K562 (cell line): ENCODE measurements at regions not wholly inside any gene's neighbourhood (a gene's known extent, or its start where the extent isn't known, plus 50 kb on each side); places are given as distances from the start of the nearest gene placed in this dataset.

ENCODE experiments used
- ATAC-seq: fragments of 200-7000 bp; cut with Tn5 transposase; 3 replicates; pipeline ENCODE4 v1.9.1; 2020; ENCODE audit warnings: moderate library complexity
- BruUV-seq: library from RNA; stranded (reverse); fragments of 400-500 nt; replicated peaks from 2 replicates; lab custom pipeline; 2021; lab: Mats Ljungman, UMichigan
- CTCF ChIA-PET: fragments of 300-600 bp; formaldehyde crosslinking; extraction: SDS; loops from one replicate; lab custom pipeline; 2021; ENCODE audit warnings: low intra/inter-chr PET ratio; lab: Yijun Ruan, JAX
- POLR2A ChIA-PET: fragments of 300-600, 350-650 bp; sonication (Branson Sonifier 250); formaldehyde crosslinking; extraction: SDS; loops from one replicate; lab custom pipeline; 2021; ENCODE audit warnings: antibody characterized with exemption, inconsistent platforms; lab: Yijun Ruan, JAX
- DNase-seq, 4 experiments: peaks; one replicate each; pipeline versions ENCODE4 v3.0.0 to v3.0.0-alpha.2; 2011 to 2018; ENCODE audit warnings: low spot score in 3 of 4, mixed read lengths in 3 of 4; ENCODE audit errors: extremely low read depth in 1 of 4
- FAIRE-seq: peaks from 2 replicates; lab custom pipeline; 2011; peaks lifted over from hg19 to GRCh38; lab: Jason Lieb, UNC
- H2AFZ ChIP-seq: 2 replicates; pipeline ENCODE4 v1.6.0; 2011; ENCODE audit warnings: low read depth, low read length, control low read depth, inconsistent platforms
- H3K27ac ChIP-seq: fragments of 200-600 bp; 3 replicates; pipeline ENCODE4 v1.8.0; 2011; ENCODE audit warnings: low read depth, mild to moderate bottlenecking, control low read depth, inconsistent platforms, low read length, moderate library complexity, mixed read lengths; ENCODE audit errors: extremely low read depth
- H3K27me3 ChIP-seq, 2 experiments: fragments of 300-600 bp in 1 of 2; 2 replicates in 1 of 2; 3 replicates in 1 of 2; pipeline versions ENCODE4 v1.6.0 to v1.8.0; 2011; ENCODE audit warnings: inconsistent platforms in 2 of 2, low read length in 2 of 2, mild to moderate bottlenecking in 1 of 2, mixed read lengths in 1 of 2, moderate library complexity in 1 of 2; ENCODE audit not compliant: control insufficient read depth in 2 of 2, insufficient read depth in 2 of 2
- H3K36me3 ChIP-seq: fragments of 300-600 bp; 3 replicates; pipeline ENCODE4 v1.8.0; 2011; ENCODE audit warnings: mild to moderate bottlenecking, low read length, inconsistent platforms; ENCODE audit not compliant: control insufficient read depth, insufficient read depth
- H3K4me1 ChIP-seq, 2 experiments: fragments of 200-600 bp in 1 of 2; replicated peaks in 1 of 2; 2 replicates in 1 of 2; 3 replicates in 1 of 2; pipeline versions ENCODE4 v1.5.1 to v1.8.0; 2011; ENCODE audit warnings: inconsistent platforms in 2 of 2, low read length in 2 of 2, mild to moderate bottlenecking in 1 of 2, mixed read lengths in 1 of 2, moderate library complexity in 1 of 2; ENCODE audit not compliant: control insufficient read depth in 2 of 2, insufficient read depth in 2 of 2
- H3K4me2 ChIP-seq: 2 replicates; pipeline ENCODE4 v1.6.1; 2011; ENCODE audit warnings: low read length, control low read depth, inconsistent platforms, mixed read lengths; ENCODE audit not compliant: insufficient read depth
- H3K4me3 ChIP-seq: fragments of 200-600 bp; sonication (generic), shearing (Covaris generic); 2 replicates; pipeline ENCODE4 v1.5.1; 2016; ENCODE audit warnings: control low read depth, inconsistent platforms
- H3K79me2 ChIP-seq: fragments of 200-600 bp; 3 replicates; pipeline ENCODE4 v1.8.0; 2011; ENCODE audit warnings: low read length, inconsistent platforms; ENCODE audit not compliant: control insufficient read depth, insufficient read depth
- H3K9ac ChIP-seq, 2 experiments: 2 replicates each; pipeline versions ENCODE4 v1.6.0 to v1.6.1; 2011; ENCODE audit warnings: low read depth in 2 of 2, low read length in 2 of 2, control low read depth in 1 of 2, inconsistent platforms in 1 of 2, mild to moderate bottlenecking in 1 of 2, mixed read lengths in 1 of 2; ENCODE audit not compliant: insufficient read depth in 1 of 2
- H3K9me1 ChIP-seq: one replicate; pipeline ENCODE4 v1.6.0; 2011; ENCODE audit warnings: inconsistent platforms, mild to moderate bottlenecking, low read length, moderate library complexity; ENCODE audit not compliant: control insufficient read depth, insufficient read depth
- H3K9me3 ChIP-seq: replicated peaks from 2 replicates; pipeline ENCODE4 v1.5.1; 2011; ENCODE audit warnings: low read depth, low read length, inconsistent platforms; ENCODE audit not compliant: control insufficient read depth, insufficient read depth
- H4K20me1 ChIP-seq: replicated peaks from 2 replicates; pipeline ENCODE4 v1.6.1; 2011; ENCODE audit warnings: low read length, inconsistent platforms, mixed read lengths; ENCODE audit not compliant: control insufficient read depth, insufficient read depth
- CEBPB ChIP-seq: fragments of 450-650 bp; IDR thresholded peaks from 2 replicates; pipeline ENCODE4 v1.6.1; 2016; ENCODE audit warnings: missing genetic modification characterization, missing compliant biosample characterization
- CEBPG ChIP-seq, 3 experiments: fragments of 200-800 bp in 1 of 3; sonication (Bioruptor generic) in 1 of 3; sonication (generic) in 1 of 3; formaldehyde crosslinking in 1 of 3; IDR thresholded peaks in 2 of 3; conservative IDR thresholded peaks in 1 of 3; 2 replicates each; pipeline versions ENCODE4 v1.6.1 to v1.8.0; 2016 to 2022; ENCODE audit warnings: missing compliant biosample characterization in 2 of 3, missing genetic modification characterization in 2 of 3, mild to moderate bottlenecking in 1 of 3, missing genetic modification reagents in 1 of 3
- CHCHD3 ChIP-seq: fragments of 250-450 bp; sonication (Bioruptor Pico); IDR thresholded peaks from 2 replicates; pipeline ENCODE4 v2.1.2; 2022; ENCODE audit warnings: mild to moderate bottlenecking
- NELFE ChIP-seq: IDR thresholded peaks from 2 replicates; pipeline ENCODE4 v1.6.1; 2011; ENCODE audit warnings: mild to moderate bottlenecking; ENCODE audit not compliant: insufficient read depth, insufficient read length
- POLR2AphosphoS5 ChIP-seq: IDR thresholded peaks from 2 replicates; pipeline ENCODE4 v1.6.1; 2011; ENCODE audit warnings: mild to moderate bottlenecking, low read depth, low read length, moderate library complexity; ENCODE audit not compliant: control insufficient read depth, insufficient read depth
- PYGO2 ChIP-seq: fragments of 450-650 bp; IDR thresholded peaks from 2 replicates; pipeline ENCODE4 v1.6.1; 2016; ENCODE audit warnings: mild to moderate bottlenecking, missing genetic modification characterization, moderate library complexity, missing compliant biosample characterization
- SMARCE1 ChIP-seq: fragments of 450-650 bp; IDR thresholded peaks from 2 replicates; pipeline ENCODE4 v1.7.1; 2016; ENCODE audit warnings: mild to moderate bottlenecking
- SREBF2 ChIP-seq: sonication (generic); formaldehyde crosslinking; IDR thresholded peaks from 2 replicates; pipeline ENCODE4 v1.4.0; 2020; ENCODE audit warnings: mild to moderate bottlenecking, missing genetic modification reagents
- SRSF1 ChIP-seq: fragments of 200-400 bp; formaldehyde crosslinking; IDR thresholded peaks from 2 replicates; pipeline ENCODE4 v1.6.1; 2017; ENCODE audit warnings: mild to moderate bottlenecking, low read depth, low read length, moderate library complexity
- ZFP91 ChIP-seq: sonication (generic); formaldehyde crosslinking; IDR thresholded peaks from 2 replicates; pipeline ENCODE4 v1.8.0; 2022; ENCODE audit warnings: mild to moderate bottlenecking, missing genetic modification reagents
- WGBS: fragments of 100-300 bp; shearing (Covaris generic); methylation state at CpG from one replicate; pipeline ENCODE4 v1.1.6; 2016; ENCODE audit warnings: low coverage, mixed read lengths; ENCODE audit not compliant: insufficient coverage; ENCODE audit errors: missing lambda C conversion rate; 5-methylcytosine and 5-hydroxymethylcytosine counted together
- in situ Hi-C: fragments of 300-500 bp; cut with MboI; formaldehyde crosslinking; loops from 4 replicates; pipeline ENCODE4 v1.15.0; 2018; ENCODE audit warnings: inconsistent platforms, mixed read lengths
- intact Hi-C: fragments of 100-400 bp; cut with micrococcal nuclease; formaldehyde crosslinking; loops from 2 replicates; pipeline ENCODE4 v1.14.2; 2022

GRCh38 chr21:25298512-25299491, 308.5 kb downstream of the MRPL39 start:
- WGBS, result 2% methylated on average over 2 of the region's 2 CpGs
- no peaks in the 10 kb centered on the region for H4K20me1 ChIP-seq
- H3K4me2 ChIP-seq, result no peak overlapping the region
- no peaks in the 10 kb centered on the region for H3K27me3 ChIP-seq
- no peaks in the 10 kb centered on the region for H3K79me2 ChIP-seq
- no peaks in the 10 kb centered on the region for H3K9me1 ChIP-seq
- ChIA-PET CTCF (no interaction called here), POLR2A (no interaction called here)
- H3K36me3 ChIP-seq, result no peaks in the 10 kb centered on the region
- no peak for DNase-seq
- H2AFZ ChIP-seq, result no peak overlapping the region
- FAIRE-seq, result no peak
- H3K4me1 ChIP-seq, result no peaks in the 10 kb centered on the region
- no peak overlapping the region for H3K9ac ChIP-seq
- intact Hi-C loops (no loop called here), in situ Hi-C loops (no loop called here)
- H3K9me3 ChIP-seq, result no peaks in the 10 kb centered on the region
- H3K27ac ChIP-seq, result no peak overlapping the region
- TF ChIP-seq CEBPG (CRISPR knock-in tag; IDR thresholded peaks at IDR 0.05) (no peak), CEBPG (tag; conservative IDR thresholded peaks at IDR 0.05 in 1 of 2, IDR thresholded peaks at IDR 0.05 in 1 of 2) (peak in 1 of 2 experiments; percentile 65; a peak in 2 of 4 replicates), CEBPB (peak; percentile 72), SRSF1 (no peak)
- H3K4me3 ChIP-seq, result no peak overlapping the region
- no peak for ATAC-seq
- BruUV-seq, result no TSS peak

GRCh38 chr21:25297117-25297516, 310.2 kb downstream of the MRPL39 start:
- H3K4me2 ChIP-seq, result no peak overlapping the region
- no peak overlapping the region for H2AFZ ChIP-seq
- no peak overlapping the region for H3K9ac ChIP-seq
- intact Hi-C loops, result no loop called here
- H3K79me2 ChIP-seq, result no peaks in the 10 kb centered on the region
- WGBS, result 0% methylated on average over 1 of the region's 1 CpG
- POLR2A ChIA-PET, result no interaction called here
- ATAC-seq, result no peak
- no peaks in the 10 kb centered on the region for H3K4me1 ChIP-seq
- FAIRE-seq, result no peak
- no TSS peak for BruUV-seq
- no peak for TF ChIP-seq PYGO2
- no peak for TF ChIP-seq POLR2AphosphoS5
- TF ChIP-seq SREBF2 (CRISPR knock-in tag), result no peak
- TF ChIP-seq NELFE, result no peak
- TF ChIP-seq SMARCE1, result no peak
- TF ChIP-seq CHCHD3, result no peak
- TF ChIP-seq ZFP91 (CRISPR knock-in tag), result no peak
- TF ChIP-seq, all 486 proteins: peak for 0
- no peak overlapping the region for H3K4me3 ChIP-seq
- no peak for DNase-seq
- no peak overlapping the region for H3K27ac ChIP-seq
- no peaks in the 10 kb centered on the region for H4K20me1 ChIP-seq
- CTCF ChIA-PET, result no interaction called here
- no peaks in the 10 kb centered on the region for H3K9me3 ChIP-seq
- no peaks in the 10 kb centered on the region for H3K9me1 ChIP-seq
- no peaks in the 10 kb centered on the region for H3K27me3 ChIP-seq
- no peaks in the 10 kb centered on the region for H3K36me3 ChIP-seq
- in situ Hi-C loops, result no loop called here
